B cell (primary cell): ENCODE measurements at regions not wholly inside any gene's neighbourhood (a gene's known extent, or its start where the extent isn't known, plus 50 kb on each side); places are given as distances from the start of the nearest gene placed in this dataset.

Experiments used
- CTCF ChIP-seq: fragments of 200-600 bp; IDR thresholded peaks from one replicate; pipeline ENCODE4 v1.8.0; 2022; ENCODE audit warnings: antibody characterized with exemption, mild to moderate bottlenecking
- EZH2 ChIP-seq: IDR thresholded peaks from 2 replicates; pipeline ENCODE4 v1.6.1; 2012; ENCODE audit warnings: borderline replicate concordance, low read depth, mild to moderate bottlenecking, moderate library complexity, low read length; ENCODE audit not compliant: insufficient read depth, poor library complexity, severe bottlenecking

GRCh38 chr14:86050072-86050683, 520.2 kb downstream of the FLRT2 start:
- TF ChIP-seq CTCF (no peak), EZH2 (no peak)
